Naive thymus-derived CD4-positive, alpha-beta T cell (primary cell): ENCODE measurements at regions not wholly inside any gene's neighbourhood (a gene's known extent, or its start where the extent isn't known, plus 50 kb on each side); places are given as distances from the start of the nearest gene placed in this dataset.

ENCODE experiments used
- ATAC-seq: fragments of 150-1000 bp; cut with Tn5 transposase; 2 replicates; pipeline ENCODE4 v1.10.0; 2021; ENCODE audit warnings: mild to moderate bottlenecking, moderate library complexity
- CTCF ChIA-PET: fragments of 350-600 bp; sonication (Branson Sonifier 250); formaldehyde crosslinking; loops from one replicate; lab custom pipeline; 2021; ENCODE audit warnings: antibody characterized with exemption; lab: Charles Lee
- POLR2A ChIA-PET: fragments of 350-600 bp; sonication (Branson Sonifier 250); formaldehyde crosslinking; loops from one replicate; lab custom pipeline; 2021; ENCODE audit warnings: antibody characterized with exemption, inconsistent platforms; lab: Charles Lee
- DNase-seq, 9 donors: peaks; one replicate each; pipeline versions ENCODE4 v3.0.0 to v3.0.0-alpha.2; 2020 to 2022; ENCODE audit warnings: mixed read lengths in 1 of 9
- H3K27ac ChIP-seq: one replicate; pipeline ENCODE4 v1.7.0; 2013; ENCODE audit warnings: mild to moderate bottlenecking, low read depth, low read length, moderate library complexity
- H3K27me3 ChIP-seq, 2 donors: one replicate each; pipeline ENCODE4 v1.7.0; 2013; ENCODE audit warnings: low read length in 2 of 2, mild to moderate bottlenecking in 2 of 2, moderate library complexity in 2 of 2; ENCODE audit not compliant: control insufficient read depth in 2 of 2, insufficient read depth in 2 of 2
- H3K36me3 ChIP-seq, 3 experiments: 1 replicate in 2 of 3; 2 replicates in 1 of 3; pipeline ENCODE4 v1.7.0; 2013; ENCODE audit warnings: low read length in 3 of 3, mild to moderate bottlenecking in 3 of 3, moderate library complexity in 1 of 3; ENCODE audit not compliant: insufficient read depth in 3 of 3, control insufficient read depth in 2 of 3
- H3K4me1 ChIP-seq, 2 donors: one replicate each; pipeline ENCODE4 v1.7.0; 2013; ENCODE audit warnings: low read length in 2 of 2, mild to moderate bottlenecking in 2 of 2, moderate library complexity in 1 of 2; ENCODE audit not compliant: control insufficient read depth in 2 of 2, insufficient read depth in 2 of 2
- H3K4me3 ChIP-seq: 2 replicates; pipeline ENCODE4 v1.7.0; 2013; ENCODE audit warnings: mild to moderate bottlenecking, low read length
- H3K9me3 ChIP-seq, 3 experiments: 1 replicate in 2 of 3; 2 replicates in 1 of 3; pipeline ENCODE4 v1.7.0; 2013; ENCODE audit warnings: low read length in 3 of 3; ENCODE audit not compliant: control insufficient read depth in 2 of 3
- H3K27ac Mint-ChIP-seq, 9 donors: one replicate each; pipeline ENCODE4 v1.8.0; 2020 to 2022; ENCODE audit warnings: mixed read lengths in 9 of 9, mild to moderate bottlenecking in 8 of 9, moderate library complexity in 5 of 9, inconsistent platforms in 2 of 9
- H3K27me3 Mint-ChIP-seq, 5 donors: one replicate each; pipeline ENCODE4 v1.8.0; 2021 to 2022; ENCODE audit warnings: mixed read lengths in 5 of 5, mild to moderate bottlenecking in 1 of 5
- H3K36me3 Mint-ChIP-seq, 5 donors: one replicate each; pipeline ENCODE4 v1.8.0; 2020 to 2022; ENCODE audit warnings: mixed read lengths in 5 of 5, mild to moderate bottlenecking in 3 of 5, inconsistent platforms in 1 of 5
- H3K4me1 Mint-ChIP-seq, 7 donors: one replicate each; pipeline ENCODE4 v1.8.0; 2020 to 2022; ENCODE audit warnings: mixed read lengths in 7 of 7, mild to moderate bottlenecking in 3 of 7, inconsistent platforms in 1 of 7
- H3K4me3 Mint-ChIP-seq, 10 donors: one replicate each; pipeline ENCODE4 v1.8.0; 2020 to 2022; ENCODE audit warnings: mild to moderate bottlenecking in 10 of 10, mixed read lengths in 10 of 10, moderate library complexity in 6 of 10, inconsistent platforms in 2 of 10
- H3K9me3 Mint-ChIP-seq, 11 donors: one replicate each; pipeline ENCODE4 v1.8.0; 2020 to 2022; ENCODE audit warnings: mixed read lengths in 11 of 11, mild to moderate bottlenecking in 4 of 11, inconsistent platforms in 1 of 11, moderate library complexity in 1 of 11
- intact Hi-C, 2 donors: fragments of 100-400 bp; cut with micrococcal nuclease; formaldehyde crosslinking; loops; one replicate each; pipeline ENCODE4 v1.15.1; 2023

DNA sequence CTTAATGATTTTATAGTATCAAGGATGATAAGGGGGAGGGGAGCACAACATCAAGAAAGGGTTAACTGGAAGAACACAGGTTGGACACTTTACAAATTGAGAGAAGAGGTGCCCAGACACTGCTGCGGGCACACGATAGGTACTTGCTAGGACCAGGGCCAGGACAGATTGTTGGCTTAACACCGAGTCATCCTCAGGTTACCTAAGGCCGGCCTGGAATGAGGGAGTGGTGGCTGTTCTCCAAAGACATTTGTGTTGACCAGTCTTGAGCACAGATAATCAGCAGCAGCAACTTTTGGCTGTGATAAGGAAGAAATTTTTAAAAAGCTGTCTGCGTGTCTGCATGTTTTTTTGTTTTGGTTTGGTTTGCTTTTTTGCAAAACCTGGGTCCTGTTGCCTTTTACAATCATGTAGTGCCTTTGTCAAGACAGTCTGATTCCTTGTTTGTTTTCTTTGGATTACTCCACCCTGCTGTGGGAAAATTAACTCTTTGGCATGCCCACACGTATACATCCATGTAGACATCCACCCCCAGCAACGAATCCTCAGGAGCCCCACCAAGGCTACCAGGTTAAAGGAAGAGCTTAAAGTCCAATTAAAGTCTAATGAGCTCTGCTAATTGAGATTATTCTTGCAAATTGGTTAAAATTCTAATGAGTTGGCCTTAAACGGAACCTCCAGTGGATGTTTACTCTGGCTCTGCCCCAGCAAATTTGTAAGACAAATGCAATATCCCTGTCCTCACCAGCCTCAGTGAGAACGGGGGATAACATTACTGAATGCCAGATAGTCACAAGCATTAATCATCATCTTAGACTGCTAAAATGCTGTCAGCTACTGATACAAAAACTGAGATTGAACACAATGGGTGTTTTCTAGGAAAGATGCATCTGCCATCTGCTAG lies 382.3 kb downstream of the ACTL7B start:
- H3K27ac ChIP-seq, result no peak overlapping the region
- H3K36me3 ChIP-seq, result no peaks in the 10 kb centered on the region
- H3K4me3 Mint-ChIP-seq, result no peak overlapping the region
- H3K9me3 Mint-ChIP-seq, result peaks cover 0 to 14% (median 4%) of the 10 kb centered on the region in 11 donors
- ChIA-PET POLR2A (no interaction called here), CTCF (no interaction called here)
- H3K4me1 ChIP-seq, result no peaks in the 10 kb centered on the region
- no peaks in the 10 kb centered on the region for H3K27me3 ChIP-seq
- H3K36me3 Mint-ChIP-seq, result peaks cover 0 to 7% (median 0%) of the 10 kb centered on the region in 5 donors
- peaks cover 0 to 3% (median 0%) of the 10 kb centered on the region in 3 experiments for H3K9me3 ChIP-seq
- no peaks in the 10 kb centered on the region for H3K4me1 Mint-ChIP-seq
- intact Hi-C loops, result no loop called here
- ATAC-seq (no peak), DNase-seq (no peak)
- H3K4me3 ChIP-seq, result no peak overlapping the region
- H3K27ac Mint-ChIP-seq, result no peak overlapping the region
- peaks cover 0 to 9% (median 0%) of the 10 kb centered on the region in 5 donors for H3K27me3 Mint-ChIP-seq

DNA sequence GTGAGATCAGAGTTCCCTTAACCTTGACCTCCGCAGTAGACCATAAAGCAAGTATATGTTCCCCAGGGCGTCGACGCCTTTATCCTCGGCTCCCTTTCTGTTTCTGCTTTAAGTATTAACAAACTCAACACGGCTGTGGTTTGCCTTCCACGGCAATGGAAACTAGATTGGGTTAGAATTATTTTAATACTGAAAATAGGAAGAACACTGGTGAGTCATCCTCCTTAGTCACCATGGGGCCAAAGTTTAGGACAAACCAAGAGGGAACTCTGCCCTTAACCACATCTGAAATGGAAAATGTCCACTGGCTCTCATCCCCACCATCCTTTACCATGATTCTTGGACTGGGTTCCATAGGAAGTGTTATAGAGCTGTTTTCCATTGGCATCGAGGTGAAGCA lies 386.1 kb downstream of the ACTL7B start:
- H3K36me3 ChIP-seq, result no peaks in the 10 kb centered on the region
- no peaks in the 10 kb centered on the region for H3K4me1 ChIP-seq
- H3K9me3 ChIP-seq, result peaks cover 0 to 2% (median 0%) of the 10 kb centered on the region in 3 experiments
- DNase-seq (no peak), ATAC-seq (peak; percentile 77)
- peaks cover 0 to 9% (median 0%) of the 10 kb centered on the region in 5 donors for H3K27me3 Mint-ChIP-seq
- no peak overlapping the region for H3K4me3 Mint-ChIP-seq
- POLR2A ChIA-PET, result no interaction called here
- H3K36me3 Mint-ChIP-seq, result peaks cover 0 to 7% (median 0%) of the 10 kb centered on the region in 5 donors
- H3K9me3 Mint-ChIP-seq, result peaks cover 0 to 17% (median 4%) of the 10 kb centered on the region in 11 donors
- no peak overlapping the region for H3K4me3 ChIP-seq
- no peaks in the 10 kb centered on the region for H3K4me1 Mint-ChIP-seq
- intact Hi-C loops, result no loop called here
- H3K27ac ChIP-seq, result no peak overlapping the region
- no peaks in the 10 kb centered on the region for H3K27me3 ChIP-seq
- H3K27ac Mint-ChIP-seq, result no peak overlapping the region
- CTCF ChIA-PET, result no interaction called here

DNA sequence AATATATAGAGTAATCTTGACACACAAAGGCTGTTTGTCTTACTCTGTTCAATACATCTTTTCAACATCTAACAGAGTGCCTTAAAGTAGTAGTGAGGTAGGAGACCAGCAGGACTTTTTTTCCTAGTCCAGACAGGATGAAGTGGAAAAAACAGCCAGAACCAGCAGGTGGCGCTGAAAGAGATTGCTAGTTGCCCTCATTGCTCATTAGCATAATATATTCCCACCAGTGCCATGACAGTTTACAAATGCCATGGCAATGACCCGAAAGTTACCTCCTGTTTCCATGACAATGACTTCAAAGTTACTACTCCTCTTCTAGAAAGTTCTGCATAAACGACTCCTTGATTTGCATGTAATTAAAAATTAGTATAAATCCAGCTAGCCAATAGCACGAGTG lies 387.4 kb downstream of the ACTL7B start:
- peaks cover 0 to 9% (median 0%) of the 10 kb centered on the region in 5 donors for H3K27me3 Mint-ChIP-seq
- Histone ChIP-seq H3K36me3 (no peaks in the 10 kb centered on the region), H3K27ac (no peak overlapping the region), H3K9me3 (no peaks in the 10 kb centered on the region), H3K27me3 (no peaks in the 10 kb centered on the region), H3K4me1 (no peaks in the 10 kb centered on the region), H3K4me3 (no peak overlapping the region)
- H3K9me3 Mint-ChIP-seq, result peaks cover 0 to 17% (median 4%) of the 10 kb centered on the region in 11 donors
- no peak overlapping the region for H3K4me3 Mint-ChIP-seq
- intact Hi-C loops, result no loop called here
- ATAC-seq (no peak), DNase-seq (no peak)
- H3K27ac Mint-ChIP-seq, result no peak overlapping the region
- H3K4me1 Mint-ChIP-seq, result no peaks in the 10 kb centered on the region
- ChIA-PET CTCF (no interaction called here), POLR2A (no interaction called here)
- peaks cover 0 to 7% (median 0%) of the 10 kb centered on the region in 5 donors for H3K36me3 Mint-ChIP-seq

DNA sequence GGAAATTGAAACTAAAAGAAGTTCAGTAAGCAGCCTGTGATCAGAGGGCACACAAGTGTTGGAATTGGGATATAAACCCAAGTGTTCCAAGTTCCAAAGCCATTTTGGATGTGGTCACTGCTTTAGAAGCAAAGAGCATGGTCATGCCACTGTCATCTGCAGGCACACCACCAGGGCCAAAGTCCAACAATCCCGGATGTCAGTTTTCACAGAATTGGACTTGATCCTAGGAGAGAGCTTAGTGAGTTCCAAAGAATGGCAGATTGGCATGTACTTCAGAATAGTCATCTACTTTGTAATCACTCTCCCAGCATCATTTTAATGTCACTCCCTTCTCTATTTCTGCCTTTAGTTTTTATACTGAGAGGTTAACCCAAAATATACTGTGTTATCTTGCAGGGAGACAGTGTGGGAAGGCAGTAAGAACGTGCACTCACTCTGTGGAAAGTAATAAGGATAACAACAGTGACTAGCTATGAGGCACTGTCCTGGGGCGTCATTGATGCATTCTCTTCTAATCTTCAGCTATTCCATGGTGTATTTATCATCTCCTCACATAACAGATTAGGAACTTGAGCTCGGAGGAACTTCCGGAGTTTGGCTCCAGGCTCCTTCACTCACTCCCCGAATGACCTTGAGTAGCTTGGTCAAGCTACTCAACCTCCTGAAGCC lies 388.0 kb downstream of the ACTL7B start:
- no peak for ATAC-seq
- no peaks in the 10 kb centered on the region for H3K36me3 ChIP-seq
- no peaks in the 10 kb centered on the region for H3K9me3 ChIP-seq
- ChIA-PET CTCF (no interaction called here), POLR2A (no interaction called here)
- no peaks in the 10 kb centered on the region for H3K4me1 Mint-ChIP-seq
- no peak overlapping the region for H3K4me3 ChIP-seq
- DNase-seq, result no peak
- H3K36me3 Mint-ChIP-seq, result peaks cover 0 to 4% (median 0%) of the 10 kb centered on the region in 5 donors
- H3K9me3 Mint-ChIP-seq, result peaks cover 0 to 14% (median 4%) of the 10 kb centered on the region in 11 donors
- H3K27ac Mint-ChIP-seq, result no peak overlapping the region
- peaks cover 0 to 5% (median 0%) of the 10 kb centered on the region in 5 donors for H3K27me3 Mint-ChIP-seq
- H3K27me3 ChIP-seq, result no peaks in the 10 kb centered on the region
- H3K27ac ChIP-seq, result no peak overlapping the region
- intact Hi-C loops, result no loop called here
- no peaks in the 10 kb centered on the region for H3K4me1 ChIP-seq
- no peak overlapping the region for H3K4me3 Mint-ChIP-seq

DNA sequence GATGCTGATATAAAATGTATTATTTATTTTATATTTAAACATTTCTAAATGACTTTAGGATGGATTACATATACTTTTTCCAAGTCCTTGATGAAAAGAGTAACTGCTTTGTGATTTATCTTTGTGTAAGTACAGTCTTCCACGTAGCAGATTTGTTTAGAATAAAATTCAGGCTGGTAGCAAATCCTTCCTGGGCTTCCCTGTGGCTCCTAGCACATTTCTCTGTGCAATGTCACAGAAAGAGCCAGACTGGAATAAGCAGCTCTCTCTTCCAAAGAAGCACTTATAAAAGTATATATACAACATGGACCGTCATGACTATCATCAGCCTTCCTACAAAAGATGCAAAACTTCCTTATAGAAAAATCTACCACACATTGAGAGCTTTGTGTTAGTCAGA lies 388.6 kb downstream of the ACTL7B start:
- H3K27ac ChIP-seq, result no peak overlapping the region
- H3K27me3 Mint-ChIP-seq, result no peaks in the 10 kb centered on the region
- H3K36me3 ChIP-seq, result no peaks in the 10 kb centered on the region
- H3K27ac Mint-ChIP-seq, result no peak overlapping the region
- intact Hi-C loops, result no loop called here
- no peak overlapping the region for H3K4me3 Mint-ChIP-seq
- ATAC-seq (no peak), DNase-seq (no peak)
- H3K36me3 Mint-ChIP-seq, result no peaks in the 10 kb centered on the region
- no peaks in the 10 kb centered on the region for H3K4me1 ChIP-seq
- POLR2A ChIA-PET, result no interaction called here
- H3K27me3 ChIP-seq, result no peaks in the 10 kb centered on the region
- no peaks in the 10 kb centered on the region for H3K4me1 Mint-ChIP-seq
- H3K4me3 ChIP-seq, result no peak overlapping the region
- no peaks in the 10 kb centered on the region for H3K9me3 ChIP-seq
- H3K9me3 Mint-ChIP-seq, result peaks cover 0 to 10% (median 4%) of the 10 kb centered on the region in 11 donors
- CTCF ChIA-PET, result no interaction called here

DNA sequence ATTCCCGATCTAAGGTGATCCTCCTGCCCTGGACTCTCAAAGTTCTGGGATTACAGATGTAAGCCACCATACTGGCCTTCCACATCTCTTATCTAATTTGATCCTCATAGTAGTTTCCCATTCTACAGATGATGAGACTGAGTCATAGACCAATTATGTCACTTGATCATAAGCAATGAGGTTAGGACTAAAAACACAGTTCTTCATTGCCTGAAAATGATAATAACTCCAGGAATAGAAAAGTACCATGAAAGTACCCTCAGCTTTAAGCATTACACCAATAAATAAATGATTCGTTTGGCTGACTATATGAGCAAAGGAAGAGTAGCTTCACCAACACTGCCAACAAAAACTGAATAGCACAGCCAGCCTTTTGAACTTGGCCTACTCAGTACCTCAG lies 389.5 kb downstream of the ACTL7B start:
- DNase-seq, result no peak
- Mint-ChIP-seq H3K9me3 (peaks cover 0 to 12% (median 4%) of the 10 kb centered on the region in 11 donors), H3K36me3 (no peaks in the 10 kb centered on the region), H3K27me3 (no peaks in the 10 kb centered on the region), H3K27ac (no peak overlapping the region), H3K4me3 (no peak overlapping the region), H3K4me1 (no peaks in the 10 kb centered on the region)
- Histone ChIP-seq H3K36me3 (no peaks in the 10 kb centered on the region), H3K4me3 (no peak overlapping the region), H3K27me3 (no peaks in the 10 kb centered on the region), H3K27ac (no peak overlapping the region), H3K9me3 (no peaks in the 10 kb centered on the region), H3K4me1 (no peaks in the 10 kb centered on the region)
- ChIA-PET POLR2A (no interaction called here), CTCF (no interaction called here)
- intact Hi-C loops, result no loop called here
- ATAC-seq, result no peak
